CD14-positive monocyte (primary cell): ENCODE measurements at regions not wholly inside any gene's neighbourhood (a gene's known extent, or its start where the extent isn't known, plus 50 kb on each side); places are given as distances from the start of the nearest gene placed in this dataset.

Source experiments
- DNase-seq, 3 donors: peaks; one replicate each; pipeline ENCODE4 v3.0.0-alpha.2; 2011 to 2022
- H2AFZ ChIP-seq: 2 replicates; pipeline ENCODE4 v1.6.0; 2012; ENCODE audit warnings: mild to moderate bottlenecking, low read depth, low read length, inconsistent platforms; ENCODE audit not compliant: insufficient read depth, poor library complexity, severe bottlenecking
- H3K27ac ChIP-seq, 2 donors: 1 replicate in 1 of 2; 2 replicates in 1 of 2; pipeline ENCODE4 v1.5.1; 2012 to 2013; ENCODE audit warnings: low read length in 2 of 2, control low read depth in 1 of 2, inconsistent platforms in 1 of 2, low read depth in 1 of 2, mild to moderate bottlenecking in 1 of 2
- H3K27me3 ChIP-seq, 2 donors: one replicate each; pipeline versions ENCODE4 v1.6.0 to v1.6.1; 2011 to 2013; ENCODE audit warnings: low read length in 2 of 2; ENCODE audit not compliant: control insufficient read depth in 2 of 2, insufficient read depth in 2 of 2
- H3K36me3 ChIP-seq, 2 donors: replicated peaks in 1 of 2; 1 replicate in 1 of 2; 2 replicates in 1 of 2; pipeline versions ENCODE4 v1.5.1 to v1.6.1; 2012 to 2013; ENCODE audit warnings: low read length in 2 of 2, control low read depth in 1 of 2, inconsistent platforms in 1 of 2, mild to moderate bottlenecking in 1 of 2; ENCODE audit not compliant: insufficient read depth in 2 of 2, control insufficient read depth in 1 of 2
- H3K4me1 ChIP-seq, 2 donors: 1 replicate in 1 of 2; 2 replicates in 1 of 2; pipeline versions ENCODE4 v1.5.1 to v1.6.1; 2012 to 2013; ENCODE audit warnings: low read length in 2 of 2, control low read depth in 1 of 2, inconsistent platforms in 1 of 2, mild to moderate bottlenecking in 1 of 2, moderate library complexity in 1 of 2; ENCODE audit not compliant: insufficient read depth in 2 of 2, control insufficient read depth in 1 of 2
- H3K4me2 ChIP-seq: replicated peaks from 2 replicates; pipeline ENCODE3; 2012; ENCODE audit warnings: low read length, moderate library complexity, mild to moderate bottlenecking; ENCODE audit not compliant: poor library complexity, severe bottlenecking; ENCODE audit errors: extremely low read depth
- H3K4me3 ChIP-seq, 3 experiments: fragments of 200-600 bp in 1 of 3; sonication (generic) in 1 of 3; replicated peaks in 1 of 3; 1 replicate in 2 of 3; 2 replicates in 1 of 3; pipeline ENCODE4 v1.5.1; 2011 to 2013; ENCODE audit warnings: low read length in 3 of 3, mild to moderate bottlenecking in 3 of 3, control low read depth in 2 of 3, low read depth in 2 of 3, inconsistent platforms in 1 of 3, moderate library complexity in 1 of 3
- H3K79me2 ChIP-seq: 2 replicates; pipeline ENCODE4 v1.6.0; 2012; ENCODE audit warnings: mild to moderate bottlenecking, control low read depth, inconsistent platforms, low read length, moderate library complexity; ENCODE audit not compliant: insufficient read depth
- H3K9ac ChIP-seq: 2 replicates; pipeline ENCODE4 v1.6.0; 2017; ENCODE audit warnings: low read length, mild to moderate bottlenecking; ENCODE audit not compliant: insufficient read depth, poor library complexity, severe bottlenecking
- H3K9me3 ChIP-seq, 2 donors: replicated peaks in 1 of 2; 1 replicate in 1 of 2; 2 replicates in 1 of 2; pipeline versions ENCODE4 v1.5.1 to v1.6.1; 2012 to 2013; ENCODE audit warnings: low read length in 2 of 2, control low read depth in 1 of 2; ENCODE audit not compliant: control insufficient read depth in 1 of 2, insufficient read depth in 1 of 2
- H4K20me1 ChIP-seq: 2 replicates; pipeline ENCODE4 v1.6.0; 2012; ENCODE audit warnings: mild to moderate bottlenecking, low read length, control low read depth, moderate library complexity; ENCODE audit not compliant: insufficient read depth
- H3K27ac Mint-ChIP-seq, 7 donors: one replicate each; pipeline ENCODE4 v1.8.0; 2020; ENCODE audit warnings: mild to moderate bottlenecking in 7 of 7, mixed read lengths in 7 of 7, moderate library complexity in 6 of 7, inconsistent platforms in 2 of 7
- H3K27me3 Mint-ChIP-seq, 3 donors: one replicate each; pipeline ENCODE4 v1.8.0; 2021 to 2022; ENCODE audit warnings: low read depth in 3 of 3, mild to moderate bottlenecking in 3 of 3, mixed read lengths in 3 of 3, moderate library complexity in 3 of 3, inconsistent platforms in 1 of 3
- H3K36me3 Mint-ChIP-seq, 2 donors: one replicate each; pipeline ENCODE4 v1.8.0; 2020; ENCODE audit warnings: mixed read lengths in 2 of 2, inconsistent platforms in 1 of 2, mild to moderate bottlenecking in 1 of 2
- H3K4me1 Mint-ChIP-seq: one replicate; pipeline ENCODE4 v1.8.0; 2020; ENCODE audit warnings: mild to moderate bottlenecking, mixed read lengths
- H3K4me3 Mint-ChIP-seq, 2 donors: one replicate each; pipeline ENCODE4 v1.8.0; 2020; ENCODE audit warnings: mild to moderate bottlenecking in 2 of 2, mixed read lengths in 2 of 2, moderate library complexity in 1 of 2
- H3K9me3 Mint-ChIP-seq, 7 donors: one replicate each; pipeline ENCODE4 v1.8.0; 2020 to 2022; ENCODE audit warnings: mixed read lengths in 7 of 7, mild to moderate bottlenecking in 6 of 7, moderate library complexity in 6 of 7, inconsistent platforms in 2 of 7
- CTCF ChIP-seq: fragments of 200-600 bp; IDR thresholded peaks from one replicate; pipeline ENCODE4 v1.8.0; 2022; ENCODE audit warnings: antibody characterized with exemption, mild to moderate bottlenecking
- WGBS: methylation state at CpG from one replicate; pipeline ENCODE4 v1.1.5; 2013; ENCODE audit warnings: missing lambda C conversion rate; ENCODE audit not compliant: insufficient coverage; 5-methylcytosine and 5-hydroxymethylcytosine counted together
- intact Hi-C, 2 donors: fragments of 100-400 bp; cut with micrococcal nuclease; formaldehyde crosslinking; loops; one replicate each; pipeline versions ENCODE4 v1.15.0 to v1.15.1; 2023

DNA sequence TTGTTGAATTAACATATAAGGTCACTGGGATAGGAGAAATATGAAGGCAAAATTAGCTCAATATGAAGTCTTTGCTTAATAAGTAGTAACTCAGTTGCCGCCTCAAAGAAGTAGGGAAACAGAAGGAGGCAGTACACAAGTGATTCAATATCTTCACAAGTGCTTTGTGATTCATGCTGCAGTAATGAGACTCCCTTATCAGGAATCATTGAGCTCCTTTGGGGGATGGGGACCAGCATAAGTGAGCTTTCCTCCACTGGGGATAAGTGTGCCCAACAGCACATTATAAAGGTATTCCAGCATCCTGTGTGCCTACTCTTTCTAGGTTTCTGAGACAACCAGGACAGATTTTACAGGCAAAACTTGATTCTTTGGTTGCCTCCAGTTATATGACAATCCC lies 323.4 kb upstream of the UBE2E3 start:
- Histone ChIP-seq H3K36me3 (no peaks in the 10 kb centered on the region), H3K9me3 (no peaks in the 10 kb centered on the region), H3K27ac (no peak overlapping the region), H3K27me3 (peaks cover 0 to 2% of the 10 kb centered on the region in 2 donors), H4K20me1 (no peaks in the 10 kb centered on the region), H3K4me2 (no peak overlapping the region), H3K79me2 (no peaks in the 10 kb centered on the region), H3K4me1 (no peaks in the 10 kb centered on the region), H3K4me3 (no peak overlapping the region), H2AFZ (no peak overlapping the region), H3K9ac (no peak overlapping the region)
- Mint-ChIP-seq H3K4me1 (no peaks in the 10 kb centered on the region), H3K9me3 (no peaks in the 10 kb centered on the region), H3K4me3 (no peak overlapping the region), H3K27me3 (peaks cover 0 to 3% (median 2%) of the 10 kb centered on the region in 3 donors), H3K36me3 (no peaks in the 10 kb centered on the region), H3K27ac (no peak overlapping the region)
- no peak for DNase-seq
- no peak for TF ChIP-seq CTCF
- 89% methylated on average over 1 of the region's 1 CpG for WGBS
- intact Hi-C loops: no loop called here

DNA sequence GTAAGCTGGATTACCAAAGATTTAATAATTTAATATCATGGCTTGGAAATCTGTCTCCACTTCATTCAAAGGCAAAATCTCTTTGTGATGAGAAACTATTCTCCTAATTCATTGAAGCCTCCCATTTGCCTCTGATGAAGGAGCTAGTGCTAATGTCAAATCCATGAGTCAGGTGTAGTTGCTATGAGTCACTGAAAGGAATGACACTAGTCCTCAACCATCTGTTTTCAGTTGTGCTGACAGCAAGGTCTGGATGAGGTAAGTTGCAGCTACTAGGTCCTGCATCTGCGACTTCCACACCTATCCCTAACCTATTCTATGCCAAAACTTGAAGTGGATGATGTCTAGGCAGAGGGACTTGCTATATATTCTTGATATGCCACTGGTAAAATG lies 324.0 kb upstream of the UBE2E3 start:
- Histone ChIP-seq H3K36me3 (no peaks in the 10 kb centered on the region), H3K4me1 (no peaks in the 10 kb centered on the region), H3K27me3 (peaks cover 0 to 2% of the 10 kb centered on the region in 2 donors), H3K9me3 (no peaks in the 10 kb centered on the region), H4K20me1 (no peaks in the 10 kb centered on the region), H3K4me3 (no peak overlapping the region), H3K79me2 (no peaks in the 10 kb centered on the region), H3K4me2 (no peak overlapping the region), H3K9ac (no peak overlapping the region), H3K27ac (no peak overlapping the region), H2AFZ (no peak overlapping the region)
- no CpG with 5 or more reads among the region's 1 CpG for WGBS
- Mint-ChIP-seq H3K27me3 (peaks cover 0 to 3% (median 2%) of the 10 kb centered on the region in 3 donors), H3K4me3 (no peak overlapping the region), H3K4me1 (no peaks in the 10 kb centered on the region), H3K9me3 (no peaks in the 10 kb centered on the region), H3K36me3 (no peaks in the 10 kb centered on the region), H3K27ac (no peak overlapping the region)
- DNase-seq: no peak
- no peak for TF ChIP-seq CTCF
- intact Hi-C loops: no loop called here
